ENCODE measurements at regions not wholly inside any gene's neighbourhood (a gene's known extent, or its start where the extent isn't known, plus 50 kb on each side); places are given as distances from the start of the nearest gene placed in this dataset.

GRCh38 chr6:6981681-6982322 lies 126.0 kb upstream of the RREB1 start (continued):
- TF ChIP-seq CTCF (conservative IDR thresholded peaks at IDR 0.05; ENCODE audit: low read depth in 2 of 2) (no peak), ZNF114 (CRISPR knock-in tag; IDR thresholded peaks at IDR 0.05) (no peak), JUNB (IDR thresholded peaks at IDR 0.05; ENCODE audit: unreplicated experiment) (no peak), NANOG (IDR thresholded peaks at IDR 0.05; ENCODE audit: borderline replicate concordance) (no peak), EZH2phosphoT487 (IDR thresholded peaks at IDR 0.05; ENCODE audit: unreplicated experiment) (no peak), EZH2 (IDR thresholded peaks at IDR 0.05; ENCODE audit: low read depth, unreplicated experiment) (no peak), REST (IDR thresholded peaks at IDR 0.05; ENCODE audit: unreplicated experiment) (no peak), ZNF331 (CRISPR knock-in tag; IDR thresholded peaks at IDR 0.05; ENCODE audit: low read depth) (no peak), ETS1 (IDR thresholded peaks at IDR 0.05) (no peak)

GRCh38 chr6:6982663-6983062 lies 125.1 kb upstream of the RREB1 start:
- TF ChIP-seq REST (IDR thresholded peaks at IDR 0.05; ENCODE audit: unreplicated experiment) (no peak), EZH2 (IDR thresholded peaks at IDR 0.05; ENCODE audit: low read depth, unreplicated experiment) (no peak), ZNF331 (CRISPR knock-in tag; IDR thresholded peaks at IDR 0.05; ENCODE audit: low read depth) (no peak)
- no peaks in the 10 kb centered on the region for H3K9me3 Mint-ChIP-seq
- no peak overlapping the region for H3K27ac Mint-ChIP-seq
- Histone ChIP-seq H3K36me3 (ENCODE audit: insufficient read depth) (no peaks in the 10 kb centered on the region), H3K27me3 (ENCODE audit: insufficient read depth) (no peaks in the 10 kb centered on the region), H3K4me1 (ENCODE audit: insufficient read depth) (no peaks in the 10 kb centered on the region), H3K27ac (ENCODE audit: low read depth) (no peak overlapping the region), H3K9me2 (ENCODE audit: insufficient read depth) (no peaks in the 10 kb centered on the region), H3K4me2 (no peak overlapping the region), H3K79me2 (replicated peaks; ENCODE audit: insufficient read depth) (no peaks in the 10 kb centered on the region), H3F3A (replicated peaks; ENCODE audit: low read depth) (no peaks in the 10 kb centered on the region), H3K4me3 (no peak overlapping the region), H4K20me1 (replicated peaks; ENCODE audit: insufficient read depth) (no peaks in the 10 kb centered on the region), H2AFZ (no peak overlapping the region)
- no peak for ATAC-seq
- no peaks in the 10 kb centered on the region; the same call in 2 of the 3 replicates for H3K36me3 Mint-ChIP-seq (ENCODE audit: low read depth)
- H3K4me3 Mint-ChIP-seq, result no peak overlapping the region
- peaks cover 3% of the 10 kb centered on the region; the same call in 2 of the 3 replicates for H3K4me1 Mint-ChIP-seq
- no peak for DNase-seq (ENCODE audit: low spot score)
- no peaks in the 10 kb centered on the region for H3K27me3 Mint-ChIP-seq (ENCODE audit: insufficient read depth, low read depth, poor library complexity)
